D721Med (cell line): ENCODE measurements at regions not wholly inside any gene's neighbourhood (a gene's known extent, or its start where the extent isn't known, plus 50 kb on each side); places are given as distances from the start of the nearest gene placed in this dataset.

ENCODE experiments used
- DNase-seq: peaks from one replicate; pipeline ENCODE4 v3.0.0; 2011; ENCODE audit warnings: low spot score; ENCODE audit not compliant: insufficient read length
- FAIRE-seq: peaks from 2 replicates; lab custom pipeline; 2011; peaks lifted over from hg19 to GRCh38; lab: Jason Lieb, UNC
- TF ChIP-seq, protein P1 (sequence below): IDR thresholded peaks from 2 replicates; pipeline ENCODE4 v1.5.1; 2012; ENCODE audit warnings: mild to moderate bottlenecking, control low read depth; ENCODE audit not compliant: insufficient read depth; ENCODE audit errors: missing control alignments

DNA sequence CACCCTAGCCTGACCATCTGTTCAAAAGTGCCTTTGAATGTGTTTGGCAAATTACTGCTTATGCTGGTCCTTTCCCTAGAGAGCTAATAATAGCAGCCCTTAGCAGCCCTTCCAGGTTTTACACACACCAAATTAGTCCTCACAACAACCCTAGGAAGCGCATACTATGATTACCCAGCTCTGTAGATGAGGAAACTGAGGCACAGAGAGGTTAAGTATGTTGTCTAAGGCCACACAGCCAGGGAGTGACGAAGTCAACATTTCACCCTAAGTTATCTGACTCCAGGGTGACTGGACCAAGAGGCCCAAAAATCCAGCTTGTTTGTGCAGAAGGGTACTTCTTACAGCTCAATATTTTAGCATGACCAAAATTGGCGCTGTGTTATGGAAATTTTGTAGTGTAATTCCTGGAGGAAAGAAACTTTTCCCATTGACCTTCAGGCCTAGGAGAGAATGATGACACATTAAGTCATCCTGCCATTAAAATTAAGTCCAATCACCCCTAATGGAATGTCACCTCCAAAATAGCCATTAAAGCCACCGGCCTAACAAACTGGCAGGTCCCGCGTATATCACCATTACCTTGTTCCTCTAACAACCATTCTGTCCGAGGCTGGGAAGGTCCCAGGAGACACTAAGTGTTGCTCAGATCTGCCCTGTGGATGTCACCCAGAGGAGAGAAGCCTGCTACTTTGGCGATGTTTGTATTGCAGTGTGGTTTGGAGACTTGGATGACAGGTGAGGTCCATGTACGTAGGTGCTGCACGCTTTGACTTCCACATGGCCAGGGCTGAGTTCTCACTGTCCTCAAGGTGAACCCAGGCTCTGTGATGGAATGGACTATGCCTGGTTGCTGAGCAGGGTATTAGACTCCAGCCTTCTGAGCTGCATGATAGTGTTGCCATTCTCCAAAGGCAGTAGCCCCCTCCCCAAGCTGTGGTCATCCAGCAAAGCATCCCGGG is 258.3 kb downstream of the TOMM20 start:
- TF ChIP-seq, protein P1, sequence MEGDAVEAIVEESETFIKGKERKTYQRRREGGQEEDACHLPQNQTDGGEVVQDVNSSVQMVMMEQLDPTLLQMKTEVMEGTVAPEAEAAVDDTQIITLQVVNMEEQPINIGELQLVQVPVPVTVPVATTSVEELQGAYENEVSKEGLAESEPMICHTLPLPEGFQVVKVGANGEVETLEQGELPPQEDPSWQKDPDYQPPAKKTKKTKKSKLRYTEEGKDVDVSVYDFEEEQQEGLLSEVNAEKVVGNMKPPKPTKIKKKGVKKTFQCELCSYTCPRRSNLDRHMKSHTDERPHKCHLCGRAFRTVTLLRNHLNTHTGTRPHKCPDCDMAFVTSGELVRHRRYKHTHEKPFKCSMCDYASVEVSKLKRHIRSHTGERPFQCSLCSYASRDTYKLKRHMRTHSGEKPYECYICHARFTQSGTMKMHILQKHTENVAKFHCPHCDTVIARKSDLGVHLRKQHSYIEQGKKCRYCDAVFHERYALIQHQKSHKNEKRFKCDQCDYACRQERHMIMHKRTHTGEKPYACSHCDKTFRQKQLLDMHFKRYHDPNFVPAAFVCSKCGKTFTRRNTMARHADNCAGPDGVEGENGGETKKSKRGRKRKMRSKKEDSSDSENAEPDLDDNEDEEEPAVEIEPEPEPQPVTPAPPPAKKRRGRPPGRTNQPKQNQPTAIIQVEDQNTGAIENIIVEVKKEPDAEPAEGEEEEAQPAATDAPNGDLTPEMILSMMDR = no peak
- FAIRE-seq (no peak), DNase-seq (no peak)

DNA sequence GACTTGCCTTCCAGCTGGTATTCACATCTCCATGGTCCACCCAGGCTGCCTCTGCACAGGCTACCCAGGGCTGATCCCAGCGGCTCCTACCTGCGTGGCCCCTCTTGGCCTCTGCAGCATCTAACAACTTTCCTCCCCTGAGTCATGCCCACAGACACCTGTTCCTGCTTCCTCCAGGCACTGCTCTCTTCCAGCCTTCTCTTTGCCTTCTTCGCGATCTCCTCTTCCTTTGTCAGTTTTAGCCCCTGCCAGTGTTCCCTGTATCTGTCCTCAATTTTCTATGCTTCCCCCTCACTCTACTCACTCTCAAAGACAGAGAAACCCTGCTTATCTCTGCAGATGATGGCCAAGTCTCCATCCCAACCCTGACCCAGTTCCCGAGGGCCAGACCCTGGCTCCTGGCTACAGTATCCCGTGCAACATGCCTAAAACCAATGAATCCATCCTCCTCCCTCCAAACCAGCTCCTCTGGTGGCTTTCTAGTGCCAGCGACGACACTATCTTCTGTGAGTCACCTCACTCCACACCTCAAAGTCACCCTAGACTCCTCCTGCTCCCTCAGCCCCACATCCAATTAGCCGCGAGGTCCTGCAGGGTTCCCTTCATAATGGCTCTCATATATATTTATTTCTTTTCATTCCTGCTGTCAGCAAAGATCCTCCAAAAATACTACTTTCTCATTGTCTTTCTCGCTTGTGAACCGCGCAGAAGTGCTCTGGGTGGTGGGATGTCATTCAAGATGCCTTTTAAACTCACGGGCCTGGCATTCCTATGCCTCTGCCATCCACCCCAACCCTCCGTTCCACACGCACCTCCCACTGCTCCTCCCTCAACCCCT is 259.2 kb downstream of the TOMM20 start:
- TF ChIP-seq, protein P1 = no peak
- DNase-seq = no peak
- FAIRE-seq = no peak

DNA sequence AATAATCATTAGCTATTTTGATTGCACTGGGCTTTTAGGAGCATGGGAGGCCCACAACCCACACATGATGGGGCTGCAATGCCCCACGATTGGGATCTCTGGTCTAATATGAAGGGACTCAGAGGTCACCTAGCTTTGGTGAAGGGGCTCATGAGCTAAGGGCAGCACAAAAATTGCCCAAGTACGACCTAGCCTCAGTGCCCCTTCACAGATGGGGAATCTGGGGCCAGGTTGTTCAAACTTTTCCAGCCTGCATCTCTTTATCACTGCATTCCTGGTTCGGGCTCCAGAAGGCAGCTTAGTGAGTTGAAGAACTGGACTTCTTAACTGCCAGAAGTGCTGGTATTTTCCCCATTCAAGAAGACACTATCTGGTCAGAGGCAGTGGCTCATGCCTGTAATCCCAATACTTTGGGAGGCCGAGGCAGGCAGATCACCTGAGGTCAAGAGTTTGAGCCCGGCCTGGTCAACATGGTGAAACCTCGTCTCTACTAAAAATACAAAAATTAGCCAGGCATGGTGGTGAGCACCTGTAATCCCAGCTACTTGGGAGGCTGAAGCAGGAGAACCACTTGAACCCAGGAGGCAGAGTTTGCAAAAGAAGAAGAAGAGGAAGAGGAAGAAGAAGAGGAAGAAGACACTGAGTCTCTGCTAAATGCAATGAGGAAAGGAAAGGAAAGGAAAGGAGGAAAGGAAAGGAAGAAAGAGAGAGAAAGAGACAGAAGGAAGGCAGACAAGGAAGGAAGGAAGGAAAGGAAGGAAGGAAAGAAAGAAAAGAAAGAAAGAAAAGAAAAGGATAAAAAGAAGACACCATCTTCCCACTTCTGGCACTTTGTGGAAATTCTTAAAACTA is 258.5 kb upstream of the IRF2BP2 start:
- DNase-seq (no peak), FAIRE-seq (no peak)
- TF ChIP-seq, protein P1 = no peak

DNA sequence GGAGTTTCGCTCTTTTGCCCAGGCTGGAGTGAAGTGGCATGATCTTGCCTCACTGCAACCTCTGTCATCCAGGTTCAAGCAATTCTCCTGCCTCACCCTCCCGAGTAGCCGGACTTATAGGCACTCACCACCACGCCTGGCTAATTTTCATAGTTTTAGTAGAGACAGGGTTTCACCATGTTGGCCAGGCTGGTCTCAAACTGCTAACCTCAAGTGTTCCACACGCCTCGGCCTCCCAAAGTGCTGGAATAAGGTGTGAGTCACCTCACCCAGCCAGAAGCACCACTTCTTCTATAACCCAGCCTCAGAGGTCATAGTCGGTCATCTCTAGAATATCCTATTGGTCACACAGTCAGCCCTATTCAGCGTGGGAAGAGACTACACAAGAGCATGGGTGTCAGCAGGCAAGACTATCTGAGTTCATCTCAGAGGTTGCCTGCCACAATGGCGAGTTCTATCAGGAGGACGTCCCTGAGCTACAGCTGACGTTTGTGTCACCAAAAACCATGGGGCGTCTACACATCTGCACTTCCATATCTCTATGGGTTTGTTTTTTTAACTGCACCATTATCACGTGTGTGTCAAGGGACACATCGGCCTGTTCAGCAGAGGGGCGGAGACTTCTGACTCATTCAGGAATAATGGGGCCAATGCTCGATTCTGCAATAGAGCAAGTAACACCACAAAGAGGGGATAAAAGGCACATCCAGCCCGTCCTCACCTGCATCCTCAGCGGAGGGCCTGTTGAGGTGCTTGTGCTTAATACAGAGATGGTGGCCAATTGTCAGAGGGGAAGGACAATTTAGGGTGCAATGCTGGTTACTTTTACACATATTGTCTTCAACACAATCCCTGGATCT is 256.3 kb upstream of the IRF2BP2 start:
- TF ChIP-seq, protein P1 = no peak
- DNase-seq (no peak), FAIRE-seq (no peak)

DNA sequence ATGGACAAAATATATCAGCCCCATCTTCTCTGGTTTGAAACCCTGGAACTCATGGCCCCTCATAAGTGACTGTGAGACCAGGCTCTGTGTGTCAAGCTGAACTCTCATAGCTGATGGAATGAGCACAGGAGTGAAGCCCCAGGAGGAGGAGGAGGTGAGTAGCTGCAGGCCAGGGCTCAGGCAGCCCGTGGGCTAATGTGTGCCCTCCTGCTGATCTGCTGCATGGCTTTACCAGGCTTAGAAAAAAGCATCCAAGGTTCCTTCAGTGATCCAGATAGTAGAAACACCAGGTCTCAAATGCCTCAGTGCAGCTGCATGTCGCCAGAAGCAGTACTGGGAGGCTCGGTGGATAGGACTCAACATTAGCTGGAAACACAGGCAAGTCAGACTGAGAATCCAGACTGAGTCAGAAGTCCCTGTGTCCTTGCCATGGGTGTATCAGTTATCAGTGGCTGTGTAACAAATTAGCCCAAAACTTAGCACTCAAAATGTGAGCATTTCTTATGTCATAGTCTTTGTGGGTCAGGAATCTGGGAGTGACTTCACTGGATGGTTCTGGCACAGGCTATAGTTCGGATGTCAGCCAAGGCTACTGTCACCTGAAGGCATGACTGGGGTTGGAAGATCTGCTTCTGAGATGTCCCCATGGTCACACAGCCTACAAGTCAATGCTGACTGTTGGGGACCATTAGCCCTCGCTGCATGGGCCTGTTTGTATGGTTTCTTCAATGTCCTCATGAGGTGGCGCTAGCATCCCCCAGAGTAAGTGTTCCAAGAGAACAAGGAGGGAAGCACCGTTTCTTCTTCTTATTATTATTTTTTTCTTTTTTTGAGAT is 255.4 kb upstream of the IRF2BP2 start:
- FAIRE-seq (no peak), DNase-seq (no peak)
- TF ChIP-seq, protein P1 = no peak
